ENCODE measurements at regions not wholly inside any gene's neighbourhood (a gene's known extent, or its start where the extent isn't known, plus 50 kb on each side); places are given as distances from the start of the nearest gene placed in this dataset.
A peak's percentile ranks its signal among the peaks of the same experiment; 100 is the strongest.

DNA sequence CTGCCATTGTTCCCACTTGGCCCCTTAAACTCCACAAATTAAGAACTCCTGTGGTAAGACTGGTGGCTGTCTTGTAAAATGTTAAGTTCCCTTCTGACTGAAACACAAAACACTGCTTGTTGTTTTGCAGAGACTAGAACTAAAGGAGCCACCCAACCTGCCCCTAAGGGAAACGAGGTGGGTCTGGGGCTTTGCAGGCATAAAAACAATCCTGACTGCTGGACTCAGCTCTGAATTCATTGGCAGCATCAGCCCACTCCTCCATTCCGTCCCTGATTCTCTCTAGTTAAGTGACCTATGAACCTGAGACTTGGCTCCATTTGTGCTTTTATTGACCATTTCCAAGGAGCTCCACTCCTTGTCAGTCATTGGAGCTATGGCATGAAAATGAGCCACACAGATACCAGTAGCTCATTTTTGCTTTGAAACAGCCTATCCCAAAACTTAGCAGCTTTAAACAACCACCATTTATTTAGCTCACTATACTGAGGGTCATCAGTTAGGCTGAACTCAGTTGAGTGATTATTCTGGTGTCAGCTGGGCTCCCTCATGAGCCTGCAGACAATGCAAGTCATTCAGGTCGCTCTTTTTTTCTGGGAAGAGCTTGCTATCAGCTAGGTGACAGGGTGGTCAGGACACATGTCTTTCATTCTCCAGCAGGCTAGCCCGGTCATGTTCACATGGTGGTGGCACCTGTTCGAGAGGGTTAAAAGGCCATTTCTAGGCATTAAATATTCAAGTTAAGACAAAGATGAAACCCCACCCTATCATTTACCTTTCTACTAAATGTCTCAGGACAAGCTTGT, 175.1 kb upstream of the CTNNB1 start (continued):
- TF ChIP-seq, protein P1, sequence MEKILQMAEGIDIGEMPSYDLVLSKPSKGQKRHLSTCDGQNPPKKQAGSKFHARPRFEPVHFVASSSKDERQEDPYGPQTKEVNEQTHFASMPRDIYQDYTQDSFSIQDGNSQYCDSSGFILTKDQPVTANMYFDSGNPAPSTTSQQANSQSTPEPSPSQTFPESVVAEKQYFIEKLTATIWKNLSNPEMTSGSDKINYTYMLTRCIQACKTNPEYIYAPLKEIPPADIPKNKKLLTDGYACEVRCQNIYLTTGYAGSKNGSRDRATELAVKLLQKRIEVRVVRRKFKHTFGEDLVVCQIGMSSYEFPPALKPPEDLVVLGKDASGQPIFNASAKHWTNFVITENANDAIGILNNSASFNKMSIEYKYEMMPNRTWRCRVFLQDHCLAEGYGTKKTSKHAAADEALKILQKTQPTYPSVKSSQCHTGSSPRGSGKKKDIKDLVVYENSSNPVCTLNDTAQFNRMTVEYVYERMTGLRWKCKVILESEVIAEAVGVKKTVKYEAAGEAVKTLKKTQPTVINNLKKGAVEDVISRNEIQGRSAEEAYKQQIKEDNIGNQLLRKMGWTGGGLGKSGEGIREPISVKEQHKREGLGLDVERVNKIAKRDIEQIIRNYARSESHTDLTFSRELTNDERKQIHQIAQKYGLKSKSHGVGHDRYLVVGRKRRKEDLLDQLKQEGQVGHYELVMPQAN (IDR thresholded peaks at IDR 0.05; ENCODE audit: borderline replicate concordance) = no peak
- TF ChIP-seq, protein P2, sequence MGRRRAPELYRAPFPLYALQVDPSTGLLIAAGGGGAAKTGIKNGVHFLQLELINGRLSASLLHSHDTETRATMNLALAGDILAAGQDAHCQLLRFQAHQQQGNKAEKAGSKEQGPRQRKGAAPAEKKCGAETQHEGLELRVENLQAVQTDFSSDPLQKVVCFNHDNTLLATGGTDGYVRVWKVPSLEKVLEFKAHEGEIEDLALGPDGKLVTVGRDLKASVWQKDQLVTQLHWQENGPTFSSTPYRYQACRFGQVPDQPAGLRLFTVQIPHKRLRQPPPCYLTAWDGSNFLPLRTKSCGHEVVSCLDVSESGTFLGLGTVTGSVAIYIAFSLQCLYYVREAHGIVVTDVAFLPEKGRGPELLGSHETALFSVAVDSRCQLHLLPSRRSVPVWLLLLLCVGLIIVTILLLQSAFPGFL (CRISPR knock-in tag; IDR thresholded peaks at IDR 0.05) = no peak
- no peak for TF ChIP-seq XRCC5 (IDR thresholded peaks at IDR 0.05; ENCODE audit: low read depth, low read length)
- no peak for TF ChIP-seq GATAD2A (IDR thresholded peaks at IDR 0.05)
- no peak for TF ChIP-seq ZNF121 (CRISPR knock-in tag; conservative IDR thresholded peaks at IDR 0.05)
- no peak for TF ChIP-seq MTA1 (IDR thresholded peaks at IDR 0.05; ENCODE audit: borderline replicate concordance)
- TF ChIP-seq, protein P3, sequence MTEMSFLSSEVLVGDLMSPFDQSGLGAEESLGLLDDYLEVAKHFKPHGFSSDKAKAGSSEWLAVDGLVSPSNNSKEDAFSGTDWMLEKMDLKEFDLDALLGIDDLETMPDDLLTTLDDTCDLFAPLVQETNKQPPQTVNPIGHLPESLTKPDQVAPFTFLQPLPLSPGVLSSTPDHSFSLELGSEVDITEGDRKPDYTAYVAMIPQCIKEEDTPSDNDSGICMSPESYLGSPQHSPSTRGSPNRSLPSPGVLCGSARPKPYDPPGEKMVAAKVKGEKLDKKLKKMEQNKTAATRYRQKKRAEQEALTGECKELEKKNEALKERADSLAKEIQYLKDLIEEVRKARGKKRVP (CRISPR knock-in tag; IDR thresholded peaks at IDR 0.05) = 0 out of 2 replicates have a peak, but pooled peaks have one; percentile 15
- no peak for TF ChIP-seq GTF2E2 (tag; IDR thresholded peaks at IDR 0.05)
- TF ChIP-seq, protein P4, sequence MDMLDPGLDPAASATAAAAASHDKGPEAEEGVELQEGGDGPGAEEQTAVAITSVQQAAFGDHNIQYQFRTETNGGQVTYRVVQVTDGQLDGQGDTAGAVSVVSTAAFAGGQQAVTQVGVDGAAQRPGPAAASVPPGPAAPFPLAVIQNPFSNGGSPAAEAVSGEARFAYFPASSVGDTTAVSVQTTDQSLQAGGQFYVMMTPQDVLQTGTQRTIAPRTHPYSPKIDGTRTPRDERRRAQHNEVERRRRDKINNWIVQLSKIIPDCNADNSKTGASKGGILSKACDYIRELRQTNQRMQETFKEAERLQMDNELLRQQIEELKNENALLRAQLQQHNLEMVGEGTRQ (CRISPR knock-in tag; IDR thresholded peaks at IDR 0.05) = no peak
- TF ChIP-seq, protein P5, sequence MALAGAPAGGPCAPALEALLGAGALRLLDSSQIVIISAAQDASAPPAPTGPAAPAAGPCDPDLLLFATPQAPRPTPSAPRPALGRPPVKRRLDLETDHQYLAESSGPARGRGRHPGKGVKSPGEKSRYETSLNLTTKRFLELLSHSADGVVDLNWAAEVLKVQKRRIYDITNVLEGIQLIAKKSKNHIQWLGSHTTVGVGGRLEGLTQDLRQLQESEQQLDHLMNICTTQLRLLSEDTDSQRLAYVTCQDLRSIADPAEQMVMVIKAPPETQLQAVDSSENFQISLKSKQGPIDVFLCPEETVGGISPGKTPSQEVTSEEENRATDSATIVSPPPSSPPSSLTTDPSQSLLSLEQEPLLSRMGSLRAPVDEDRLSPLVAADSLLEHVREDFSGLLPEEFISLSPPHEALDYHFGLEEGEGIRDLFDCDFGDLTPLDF (CRISPR knock-in tag; IDR thresholded peaks at IDR 0.05) = no peak
- TF ChIP-seq HDAC8 (tag; IDR thresholded peaks at IDR 0.05) = no peak
- no peak for TF ChIP-seq STAT5B (CRISPR knock-in tag; IDR thresholded peaks at IDR 0.05)
- no peak for TF ChIP-seq ZNF79 (CRISPR knock-in tag; IDR thresholded peaks at IDR 0.05; ENCODE audit: low read depth)
- no peak for TF ChIP-seq CREB1 (IDR thresholded peaks at IDR 0.05)
- TF ChIP-seq CREB1 (CRISPR knock-in tag; IDR thresholded peaks at IDR 0.05) = no peak
- TF ChIP-seq, protein P6, sequence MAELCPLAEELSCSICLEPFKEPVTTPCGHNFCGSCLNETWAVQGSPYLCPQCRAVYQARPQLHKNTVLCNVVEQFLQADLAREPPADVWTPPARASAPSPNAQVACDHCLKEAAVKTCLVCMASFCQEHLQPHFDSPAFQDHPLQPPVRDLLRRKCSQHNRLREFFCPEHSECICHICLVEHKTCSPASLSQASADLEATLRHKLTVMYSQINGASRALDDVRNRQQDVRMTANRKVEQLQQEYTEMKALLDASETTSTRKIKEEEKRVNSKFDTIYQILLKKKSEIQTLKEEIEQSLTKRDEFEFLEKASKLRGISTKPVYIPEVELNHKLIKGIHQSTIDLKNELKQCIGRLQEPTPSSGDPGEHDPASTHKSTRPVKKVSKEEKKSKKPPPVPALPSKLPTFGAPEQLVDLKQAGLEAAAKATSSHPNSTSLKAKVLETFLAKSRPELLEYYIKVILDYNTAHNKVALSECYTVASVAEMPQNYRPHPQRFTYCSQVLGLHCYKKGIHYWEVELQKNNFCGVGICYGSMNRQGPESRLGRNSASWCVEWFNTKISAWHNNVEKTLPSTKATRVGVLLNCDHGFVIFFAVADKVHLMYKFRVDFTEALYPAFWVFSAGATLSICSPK (IDR thresholded peaks at IDR 0.05; ENCODE audit: borderline replicate concordance) = no peak
- no peak for TF ChIP-seq E2F3 (CRISPR knock-in tag; IDR thresholded peaks at IDR 0.05)
- no peak for TF ChIP-seq BRD4 (IDR thresholded peaks at IDR 0.05)
- TF ChIP-seq, protein P7, sequence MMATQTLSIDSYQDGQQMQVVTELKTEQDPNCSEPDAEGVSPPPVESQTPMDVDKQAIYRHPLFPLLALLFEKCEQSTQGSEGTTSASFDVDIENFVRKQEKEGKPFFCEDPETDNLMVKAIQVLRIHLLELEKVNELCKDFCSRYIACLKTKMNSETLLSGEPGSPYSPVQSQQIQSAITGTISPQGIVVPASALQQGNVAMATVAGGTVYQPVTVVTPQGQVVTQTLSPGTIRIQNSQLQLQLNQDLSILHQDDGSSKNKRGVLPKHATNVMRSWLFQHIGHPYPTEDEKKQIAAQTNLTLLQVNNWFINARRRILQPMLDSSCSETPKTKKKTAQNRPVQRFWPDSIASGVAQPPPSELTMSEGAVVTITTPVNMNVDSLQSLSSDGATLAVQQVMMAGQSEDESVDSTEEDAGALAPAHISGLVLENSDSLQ (IDR thresholded peaks at IDR 0.05) = peak; percentile 64; the same call in 1 of the 2 replicates
- peak; percentile 77; the same call in 1 of the 2 replicates for TF ChIP-seq MECOM (CRISPR knock-in tag; IDR thresholded peaks at IDR 0.05)
